Stimulated activated CD8-positive, alpha-beta memory T cell treated with anti-CD3 and anti-CD28 coated beads, Interleukin-4, amount 100 ng/mL, for 4 hours (primary cell): ENCODE measurements at regions not wholly inside any gene's neighbourhood (a gene's known extent, or its start where the extent isn't known, plus 50 kb on each side); places are given as distances from the start of the nearest gene placed in this dataset.
"Not testable (repeated sequence)": the region's sequence is repeated elsewhere in the genome, so short reads cannot be mapped to it uniquely, and the experiment has no call there.

ENCODE experiments used
- DNase-seq, 2 donors: peaks; one replicate each; pipeline ENCODE4 v3.0.0-alpha.2; 2020; ENCODE audit warnings: low read depth in 2 of 2, low spot score in 1 of 2

DNA sequence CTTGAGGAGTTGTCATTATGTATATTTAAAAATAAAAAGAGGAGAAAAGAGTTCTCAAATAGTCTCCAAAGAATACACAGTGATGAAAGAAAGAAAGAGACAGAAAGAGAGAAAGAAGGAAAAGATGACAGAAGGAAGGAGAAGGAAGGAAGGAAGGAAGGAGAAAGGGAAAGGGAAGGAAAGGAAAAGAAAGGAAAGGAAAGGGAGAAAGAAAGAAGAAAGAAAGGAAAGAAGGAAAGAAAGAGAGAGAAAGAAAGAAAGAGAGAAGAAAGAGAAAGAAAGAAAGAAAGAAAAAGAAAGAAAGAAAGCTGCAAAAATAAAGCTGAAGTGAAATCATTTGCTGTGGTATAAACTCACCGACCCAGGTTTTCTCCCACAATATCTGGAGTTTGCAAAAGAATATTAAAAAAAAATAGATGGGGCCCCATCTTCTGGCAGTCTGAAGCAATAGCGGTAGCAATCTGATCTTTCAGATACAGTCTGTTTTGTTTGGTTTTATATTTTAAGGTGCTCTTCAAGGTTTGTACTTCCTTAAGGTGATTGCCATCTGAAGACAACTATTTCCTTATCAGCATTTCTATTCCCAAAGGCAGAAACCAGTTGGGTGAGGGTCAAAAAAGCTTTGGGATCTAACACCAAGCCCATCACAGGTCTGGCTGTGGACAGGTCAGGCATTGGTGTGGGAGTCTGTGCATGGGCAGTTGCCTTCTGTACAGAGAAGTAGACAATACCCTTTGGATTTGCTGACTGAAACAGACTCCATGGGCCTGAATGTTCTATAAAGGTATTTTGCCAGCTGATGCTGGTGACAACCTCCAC lies 160.4 kb downstream of the CPEB2 start:
- no peak for DNase-seq

DNA sequence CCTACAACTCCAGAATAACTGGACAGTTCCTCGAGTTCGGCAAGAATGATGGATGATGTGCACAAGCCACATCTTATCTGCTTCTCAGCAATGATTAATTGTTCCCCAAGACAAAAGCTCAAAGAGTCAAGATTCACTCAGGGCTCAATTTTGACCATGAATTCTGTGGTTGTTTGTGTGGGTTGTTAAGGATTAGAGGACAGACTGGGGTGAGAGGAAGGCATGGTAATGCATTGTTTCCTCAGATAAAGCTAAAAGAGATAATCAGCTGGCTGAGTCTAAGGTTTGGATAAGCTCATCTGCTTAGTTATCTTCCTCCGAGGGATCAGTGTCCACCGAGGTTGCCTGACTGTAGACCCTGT lies 161.0 kb downstream of the CPEB2 start:
- DNase-seq, result no peak

GRCh38 chr4:15164571-15164970 lies 162.3 kb downstream of the CPEB2 start:
- no peak for DNase-seq

DNA sequence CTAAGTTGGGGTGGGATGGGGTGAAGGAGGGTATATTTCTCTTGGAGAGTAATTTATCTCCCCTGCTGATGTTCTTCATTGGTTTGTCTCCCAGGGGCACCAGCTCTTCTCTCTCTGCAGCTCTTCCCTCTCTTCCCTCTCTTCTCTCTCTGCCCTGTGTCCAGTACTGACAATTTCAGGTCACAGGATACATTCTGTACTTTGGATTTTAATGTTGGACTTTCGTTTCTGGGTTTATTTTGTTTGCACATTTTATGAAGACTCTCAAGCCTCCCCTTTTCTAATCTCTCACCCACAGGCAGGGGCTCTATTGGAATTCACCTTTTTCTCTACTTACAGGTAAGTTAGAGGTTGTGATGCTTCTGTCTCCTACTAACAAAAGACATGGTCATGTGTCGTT lies 165.5 kb downstream of the CPEB2 start:
- no peak for DNase-seq

DNA sequence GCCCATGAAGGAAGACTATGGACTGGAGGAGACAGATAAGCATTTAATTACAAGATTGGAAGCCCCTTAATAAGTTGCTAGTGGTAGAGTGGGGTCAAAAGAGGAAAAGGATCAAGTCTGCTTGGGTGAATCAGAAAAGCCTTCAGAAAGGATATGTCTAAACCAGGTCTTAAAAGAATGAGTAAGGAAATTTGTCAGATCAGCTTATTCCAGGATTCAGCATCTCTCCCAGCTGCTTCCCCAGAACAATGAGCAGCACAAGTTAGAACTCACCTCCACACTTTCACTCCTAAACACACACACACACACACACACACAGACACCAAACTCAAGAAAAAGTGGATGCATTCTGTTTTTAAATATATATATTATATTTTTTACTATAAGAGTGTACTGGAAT lies 166.5 kb downstream of the CPEB2 start:
- no peak for DNase-seq

DNA sequence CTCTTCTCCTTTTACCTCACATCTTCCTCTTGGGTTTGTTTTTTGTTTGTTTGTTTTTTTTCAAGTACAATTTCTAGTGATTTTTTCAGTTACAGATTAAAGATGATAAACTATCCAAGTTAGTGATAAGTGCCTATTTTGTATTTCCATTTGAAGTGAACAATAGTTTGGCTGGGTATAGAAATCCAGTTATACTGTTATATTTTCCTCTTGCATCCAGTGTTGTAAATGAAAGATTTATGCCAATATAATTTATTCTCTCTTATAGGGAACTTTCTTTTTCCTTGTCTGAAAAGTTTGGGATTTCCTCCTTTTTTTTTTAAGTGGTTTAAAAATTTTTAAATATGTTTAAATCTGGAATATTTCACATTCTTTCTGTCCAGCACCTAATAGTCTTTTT lies 169.4 kb downstream of the CPEB2 start:
- no peak for DNase-seq

DNA sequence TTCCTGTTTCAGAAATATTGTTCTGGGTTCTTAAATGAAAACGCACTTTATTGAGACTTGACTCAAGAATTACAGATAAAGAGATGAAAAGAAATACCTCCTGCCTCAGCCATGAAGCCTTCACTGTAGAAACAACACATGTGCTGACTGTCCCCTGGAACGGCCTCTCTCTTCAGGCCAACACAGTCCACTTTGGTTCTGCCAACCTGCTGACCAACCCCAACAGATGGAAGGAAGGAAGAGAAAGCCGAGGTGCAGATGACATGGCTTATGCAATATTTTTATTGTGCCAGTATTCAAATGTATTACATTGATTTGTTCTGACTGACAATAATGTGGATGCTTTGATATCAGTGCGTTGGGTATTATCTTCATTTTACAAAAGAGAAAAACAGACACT lies 171.0 kb downstream of the CPEB2 start:
- no peak for DNase-seq

GRCh38 chr4:15174168-15174567 lies 171.9 kb downstream of the CPEB2 start:
- DNase-seq, result not testable (repeated sequence)

- DNase-seq, result not testable (repeated sequence)
Observed at GRCh38 chr4:15179842-15180241, 177.6 kb downstream of the CPEB2 start.

- no peak for DNase-seq
Observed at GRCh38 chr4:15182600-15183220, 180.4 kb downstream of the CPEB2 start.

DNA sequence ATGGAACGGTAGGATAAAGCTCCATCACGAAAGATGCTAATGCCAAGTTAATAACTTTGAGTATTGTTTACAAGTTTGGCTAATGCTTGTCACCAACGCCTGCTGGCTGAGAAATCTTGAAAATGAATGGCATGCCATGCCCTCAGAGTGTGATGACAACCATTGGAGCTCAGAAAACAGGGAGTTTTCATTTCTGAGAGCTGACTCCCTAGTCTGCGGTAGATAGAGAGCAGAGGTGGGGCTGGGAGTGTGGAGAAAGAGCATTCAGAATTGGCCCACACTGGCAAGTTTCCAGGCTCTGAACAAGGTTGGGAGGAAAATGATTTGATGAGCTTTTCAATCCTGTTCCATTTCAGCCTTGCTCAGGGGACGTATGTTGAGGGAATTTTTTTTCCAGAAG lies 183.9 kb downstream of the CPEB2 start:
- DNase-seq, result no peak

DNA sequence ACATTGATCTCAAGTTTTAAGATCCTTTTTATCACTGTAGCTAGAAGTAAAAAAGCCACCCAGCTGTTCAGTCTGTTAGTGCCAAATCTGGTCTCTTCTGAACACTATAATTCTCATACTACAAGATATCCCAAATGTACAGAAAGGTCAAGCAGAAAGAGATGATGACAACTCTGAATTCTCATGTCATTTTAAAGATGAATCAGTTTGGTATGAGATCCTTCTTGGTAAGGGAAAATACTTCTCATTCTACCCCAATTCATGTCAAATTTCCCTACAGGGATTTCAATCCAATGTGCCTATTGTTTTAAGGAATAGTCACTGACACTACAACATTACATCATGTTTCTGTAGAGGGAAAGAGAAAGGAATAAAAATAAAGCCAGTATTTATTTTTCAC lies 184.5 kb downstream of the CPEB2 start:
- no peak for DNase-seq

DNA sequence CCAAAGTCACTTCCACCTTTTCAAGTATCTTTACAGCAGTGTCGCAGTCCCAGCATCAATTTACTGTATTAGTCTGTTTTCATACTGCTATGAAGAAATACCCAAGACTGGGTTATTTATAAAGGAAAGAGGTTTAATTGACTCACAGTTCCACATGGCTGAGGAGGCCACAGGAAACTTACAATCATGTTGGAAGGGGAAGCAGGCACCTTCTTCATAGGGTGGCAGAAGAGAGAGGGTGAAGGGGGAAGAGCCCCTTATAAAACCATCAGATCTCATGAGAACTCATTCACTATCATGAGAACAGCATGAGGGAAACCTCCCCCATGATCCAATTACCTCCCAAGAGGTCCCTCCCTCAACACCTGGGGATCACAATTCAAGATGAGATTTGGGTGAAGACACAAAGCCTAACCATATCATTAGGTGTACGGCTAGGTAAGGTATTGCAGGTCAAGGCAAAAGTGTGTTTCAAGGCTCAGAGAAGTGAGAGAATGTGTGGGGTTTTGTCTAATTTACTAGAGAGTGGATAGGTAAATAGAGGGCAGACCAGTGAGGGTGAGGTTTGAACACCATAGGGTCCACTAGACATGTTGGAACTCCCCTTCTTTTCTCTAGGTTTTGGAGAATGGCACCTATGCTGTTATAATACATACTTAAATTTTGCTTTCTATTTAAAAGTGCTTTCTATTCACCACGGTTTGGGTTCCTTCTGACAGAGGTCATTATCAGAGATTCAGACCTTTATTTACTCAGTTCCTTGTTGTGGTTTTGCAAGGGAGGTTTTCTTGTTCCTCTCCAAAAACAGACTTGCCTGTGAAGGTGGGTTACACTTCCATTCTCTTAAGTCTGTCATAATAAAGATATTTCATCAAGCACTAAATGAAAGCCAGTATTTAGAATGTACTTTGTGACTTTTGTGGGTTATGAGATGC lies 186.6 kb downstream of the CPEB2 start:
- DNase-seq, result no peak

DNA sequence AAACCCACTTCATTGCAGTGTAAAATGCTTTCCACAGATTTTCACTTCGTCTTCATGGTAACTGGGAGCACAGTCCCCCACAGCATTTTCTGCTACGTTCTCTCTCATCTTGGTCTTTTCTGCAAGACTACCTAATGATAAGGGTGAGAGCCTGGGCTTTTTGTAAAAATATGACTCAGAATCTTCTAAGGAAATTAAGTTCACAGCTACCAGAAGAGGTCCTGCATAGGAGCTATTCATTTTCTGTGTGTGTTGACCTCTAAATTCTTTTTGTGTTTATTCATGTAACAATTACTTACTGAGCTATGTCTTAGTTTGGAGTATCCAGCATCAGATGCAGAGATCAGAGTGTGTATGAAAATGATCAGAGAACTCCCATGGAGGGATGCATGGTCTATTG lies 192.2 kb downstream of the CPEB2 start:
- no peak for DNase-seq

GRCh38 chr4:15197005-15197404 lies 194.7 kb downstream of the CPEB2 start:
- DNase-seq, result no peak

- no peak for DNase-seq
Observed at GRCh38 chr4:15198070-15198727, 195.9 kb downstream of the CPEB2 start.

DNA sequence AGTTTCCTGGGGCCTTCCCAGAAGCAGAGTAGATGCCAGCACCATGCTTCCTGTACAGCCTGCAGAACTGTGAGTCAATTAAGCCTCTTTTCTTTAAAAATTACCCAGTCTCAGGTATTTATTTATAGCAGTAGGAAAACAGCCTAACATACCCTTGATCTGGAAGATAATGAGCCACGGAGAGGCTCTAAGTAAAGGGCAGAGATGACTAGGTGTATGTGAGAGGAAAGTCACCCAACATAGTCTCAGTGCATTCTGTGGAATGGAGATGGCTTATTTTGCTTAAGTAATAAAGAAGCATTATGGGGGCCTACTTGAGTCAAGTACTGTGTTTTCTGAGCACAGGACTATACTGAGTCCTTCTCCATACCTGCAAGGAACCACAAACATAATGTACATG lies 199.5 kb downstream of the CPEB2 start:
- no peak for DNase-seq

DNA sequence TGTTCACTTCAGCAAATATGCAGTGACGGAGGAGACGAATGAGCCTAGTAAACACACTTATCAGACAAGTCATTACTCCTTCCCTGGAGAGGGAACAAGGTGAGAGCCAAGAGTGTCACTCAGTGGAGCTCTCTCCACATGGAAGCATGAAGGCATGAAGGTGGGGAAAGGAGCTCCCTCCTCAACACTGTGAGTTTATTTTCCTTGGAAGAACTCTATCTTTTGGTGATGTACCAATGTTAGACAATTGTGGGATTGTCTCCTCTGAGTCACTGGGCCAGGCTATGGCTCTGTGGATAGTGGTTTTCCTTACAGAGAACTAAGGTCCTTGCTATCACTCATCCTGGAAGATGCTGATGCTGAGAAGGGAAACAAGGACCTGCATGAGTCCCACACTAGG lies 200.2 kb downstream of the CPEB2 start:
- no peak for DNase-seq

- not testable (repeated sequence) for DNase-seq
Observed at GRCh38 chr4:15206526-15206925, 204.2 kb downstream of the CPEB2 start.

GRCh38 chr4:15213302-15213970 lies 211.2 kb downstream of the CPEB2 start:
- DNase-seq, result no peak

GRCh38 chr4:15215109-15215508 lies 212.7 kb upstream of the C1QTNF7 start:
- DNase-seq, result no peak
